GM12874 (cell line): ENCODE measurements at regions not wholly inside any gene's neighbourhood (a gene's known extent, or its start where the extent isn't known, plus 50 kb on each side); places are given as distances from the start of the nearest gene placed in this dataset.

Experiments
- CTCF ChIP-seq: IDR thresholded peaks from 2 replicates; pipeline ENCODE4 v1.5.1; 2011; ENCODE audit warnings: low read depth, mild to moderate bottlenecking, control low read depth, low read length, moderate library complexity; ENCODE audit not compliant: insufficient read depth

- no peak for TF ChIP-seq CTCF
These were observed 157.4 kb upstream of the TMEM260 start for GRCh38 chr14:56422221-56422620.

- peak; percentile 51 for TF ChIP-seq CTCF
These were observed 156.8 kb upstream of the TMEM260 start for GRCh38 chr14:56422703-56423213.

GRCh38 chr14:56423544-56423943, 156.1 kb upstream of the TMEM260 start:
- no peak for TF ChIP-seq CTCF

GRCh38 chr14:56431013-56431412, 148.6 kb upstream of the TMEM260 start:
- no peak for TF ChIP-seq CTCF

GRCh38 chr14:56449670-56450213, 129.9 kb upstream of the TMEM260 start:
- TF ChIP-seq CTCF, result no peak

- TF ChIP-seq CTCF, result no peak
These were observed 126.7 kb upstream of the TMEM260 start for GRCh38 chr14:56452940-56453339.

- no peak for TF ChIP-seq CTCF
These were observed 119.1 kb upstream of the TMEM260 start for GRCh38 chr14:56460469-56460868.
